ENCODE measurements at regions not wholly inside any gene's neighbourhood (a gene's known extent, or its start where the extent isn't known, plus 50 kb on each side); places are given as distances from the start of the nearest gene placed in this dataset.

DNA sequence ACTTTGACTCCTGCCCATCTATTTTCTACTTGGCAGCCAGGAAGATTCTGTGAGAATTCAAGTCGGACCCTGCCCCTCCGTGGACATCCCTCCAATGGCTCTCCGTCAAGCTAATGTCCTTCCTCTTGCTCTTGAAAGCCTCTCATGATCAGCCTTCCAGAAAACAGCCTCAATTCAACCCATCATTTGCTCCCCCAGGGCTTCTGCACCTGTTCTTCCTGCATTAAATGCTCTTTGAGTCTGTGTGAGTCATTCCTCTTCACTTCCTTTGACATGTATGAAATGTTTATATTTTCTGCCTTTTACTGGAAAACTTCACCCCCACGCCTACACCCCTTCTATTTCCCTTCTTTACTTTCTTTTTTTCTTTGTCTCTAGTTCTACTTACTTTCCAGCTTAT, 734.1 kb upstream of the ZP4 start:
- ATAC-seq (no peak), FAIRE-seq (no peak), DNase-seq (ENCODE audit: low read depth in 1 of 2, low spot score in 1 of 2) (no peak)
- Histone ChIP-seq H3K27ac (no peak overlapping the region), H3K4me1 (no peaks in the 10 kb centered on the region), H3K4me2 (no peak overlapping the region), H3K4me3 (no peak overlapping the region), H3K9me3 (no peaks in the 10 kb centered on the region)
- WGBS (ENCODE audit: missing lambda C conversion rate), result 10% methylated on average over 4 of the region's 4 CpGs
- ChIA-PET CTCF (no interaction called here), POLR2A (no interaction called here)
- TF ChIP-seq HOXA7 (CRISPR knock-in tag; IDR thresholded peaks at IDR 0.05), result no peak
- no peak for TF ChIP-seq EHMT2 (IDR thresholded peaks at IDR 0.05; ENCODE audit: low read depth)
- TF ChIP-seq, protein P1, sequence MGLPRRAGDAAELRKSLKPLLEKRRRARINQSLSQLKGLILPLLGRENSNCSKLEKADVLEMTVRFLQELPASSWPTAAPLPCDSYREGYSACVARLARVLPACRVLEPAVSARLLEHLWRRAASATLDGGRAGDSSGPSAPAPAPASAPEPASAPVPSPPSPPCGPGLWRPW (IDR thresholded peaks at IDR 0.05), result no peak
- TF ChIP-seq TP53 (CRISPR knock-in tag; IDR thresholded peaks at IDR 0.05), result no peak
- no peak for TF ChIP-seq NFE2L2 (conservative IDR thresholded peaks at IDR 0.05; ENCODE audit: low read length)
- no peak for TF ChIP-seq CHD4 (IDR thresholded peaks at IDR 0.05; ENCODE audit: borderline replicate concordance)
- TF ChIP-seq NR3C1 (IDR thresholded peaks at IDR 0.05), result no peak
- no peak for TF ChIP-seq MAFK (IDR thresholded peaks at IDR 0.05; ENCODE audit: partially characterized antibody)
- no peak for TF ChIP-seq ELK1 (IDR thresholded peaks at IDR 0.05; ENCODE audit: low read depth, low read length)
- no peak for TF ChIP-seq MAZ (IDR thresholded peaks at IDR 0.05; ENCODE audit: borderline replicate concordance, low read depth, low read length)
- no peak for TF ChIP-seq ZSCAN20 (CRISPR knock-in tag; IDR thresholded peaks at IDR 0.05)
- TF ChIP-seq GATA3 (IDR thresholded peaks at IDR 0.05; ENCODE audit: borderline replicate concordance), result no peak
- TF ChIP-seq SREBF2 (IDR thresholded peaks at IDR 0.05), result no peak
- TF ChIP-seq EP300 (IDR thresholded peaks at IDR 0.05), result no peak
- TF ChIP-seq REST (IDR thresholded peaks at IDR 0.05), result no peak
- no peak for TF ChIP-seq BCL3 (IDR thresholded peaks at IDR 0.05)
- no peak for TF ChIP-seq CTCF (IDR thresholded peaks at IDR 0.05)
- TF ChIP-seq MYC (IDR thresholded peaks at IDR 0.05; ENCODE audit: borderline replicate concordance, low read length), result no peak
- TF ChIP-seq PHF8 (IDR thresholded peaks at IDR 0.05; ENCODE audit: borderline replicate concordance, low read depth), result no peak

DNA sequence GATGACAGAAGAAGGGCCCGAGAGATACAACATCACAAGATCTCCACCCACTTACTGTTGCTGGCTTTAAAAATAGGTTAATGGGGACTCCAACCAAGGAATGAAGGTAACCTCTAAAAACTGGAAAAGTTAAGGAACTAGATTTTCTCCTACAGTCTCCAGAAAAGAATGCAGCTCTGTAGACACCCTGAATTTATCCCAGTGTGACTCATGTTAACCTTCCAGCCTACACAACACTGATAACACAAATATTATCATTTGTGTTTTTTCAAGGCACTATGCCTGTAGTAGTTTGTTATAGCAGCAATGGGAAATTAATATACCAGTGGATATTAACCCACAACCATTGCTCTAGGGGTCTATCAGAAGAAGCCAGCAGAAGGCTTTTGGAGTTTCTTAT, 730.7 kb upstream of the ZP4 start:
- no peak for DNase-seq (ENCODE audit: low read depth in 1 of 2, low spot score in 1 of 2)
- H3K9me3 ChIP-seq, result no peaks in the 10 kb centered on the region
- H3K27ac ChIP-seq, result no peak overlapping the region
- no peak overlapping the region for H3K4me2 ChIP-seq
- TF ChIP-seq MAX (IDR thresholded peaks at IDR 0.05) (no peak), KDM1A (IDR thresholded peaks at IDR 0.05; ENCODE audit: low read depth) (no peak), SMC3 (IDR thresholded peaks at IDR 0.05) (no peak), REST (IDR thresholded peaks at IDR 0.05) (no peak), RFX5 (IDR thresholded peaks at IDR 0.05) (no peak)
- TF ChIP-seq, protein P2, sequence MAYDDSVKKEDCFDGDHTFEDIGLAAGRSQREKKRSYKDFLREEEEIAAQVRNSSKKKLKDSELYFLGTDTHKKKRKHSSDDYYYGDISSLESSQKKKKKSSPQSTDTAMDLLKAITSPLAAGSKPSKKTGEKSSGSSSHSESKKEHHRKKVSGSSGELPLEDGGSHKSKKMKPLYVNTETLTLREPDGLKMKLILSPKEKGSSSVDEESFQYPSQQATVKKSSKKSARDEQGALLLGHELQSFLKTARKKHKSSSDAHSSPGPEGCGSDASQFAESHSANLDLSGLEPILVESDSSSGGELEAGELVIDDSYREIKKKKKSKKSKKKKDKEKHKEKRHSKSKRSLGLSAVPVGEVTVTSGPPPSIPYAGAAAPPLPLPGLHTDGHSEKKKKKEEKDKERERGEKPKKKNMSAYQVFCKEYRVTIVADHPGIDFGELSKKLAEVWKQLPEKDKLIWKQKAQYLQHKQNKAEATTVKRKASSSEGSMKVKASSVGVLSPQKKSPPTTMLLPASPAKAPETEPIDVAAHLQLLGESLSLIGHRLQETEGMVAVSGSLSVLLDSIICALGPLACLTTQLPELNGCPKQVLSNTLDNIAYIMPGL (CRISPR knock-in tag; IDR thresholded peaks at IDR 0.05; ENCODE audit: borderline replicate concordance), result no peak
- ChIA-PET CTCF (interaction anchor here (1.2 kb wide), 1 partner anchor 17 kb away, joined by 3 read pairs; no protein-coding TSS in a partner anchor), POLR2A (no interaction called here)
- no peak for FAIRE-seq
- 10% methylated on average over 1 of the region's 1 CpG for WGBS (ENCODE audit: missing lambda C conversion rate)
- no peak for ATAC-seq
- H3K4me3 ChIP-seq, result no peak overlapping the region
- no peaks in the 10 kb centered on the region for H3K4me1 ChIP-seq
